H9 (cell line): ENCODE measurements at regions not wholly inside any gene's neighbourhood (a gene's known extent, or its start where the extent isn't known, plus 50 kb on each side); places are given as distances from the start of the nearest gene placed in this dataset.

Experiments used
- DNase-seq: peaks from one replicate; pipeline ENCODE4 v3.0.0-alpha.2; 2017
- H2AFZ ChIP-seq: one replicate; pipeline ENCODE4 v1.6.1; 2013; ENCODE audit warnings: mild to moderate bottlenecking, low read length, control low read depth, moderate library complexity
- H2AK5ac ChIP-seq: 2 replicates; pipeline ENCODE4 v1.6.1; 2013; ENCODE audit warnings: low read length, control low read depth, mixed read lengths; ENCODE audit not compliant: insufficient read length
- H2BK120ac ChIP-seq: one replicate; pipeline ENCODE4 v1.6.1; 2013; ENCODE audit warnings: low read depth, mild to moderate bottlenecking, low read length, control low read depth, inconsistent platforms; ENCODE audit not compliant: poor library complexity, severe bottlenecking
- H2BK12ac ChIP-seq: 2 replicates; pipeline ENCODE4 v1.6.1; 2013; ENCODE audit warnings: low read length, control low read depth, mixed read lengths, low read depth; ENCODE audit not compliant: insufficient read length
- H2BK15ac ChIP-seq: 2 replicates; pipeline ENCODE4 v1.6.1; 2013; ENCODE audit warnings: low read depth, low read length, control low read depth
- H2BK20ac ChIP-seq: one replicate; pipeline ENCODE4 v1.6.1; 2013; ENCODE audit warnings: low read depth, mild to moderate bottlenecking, low read length, control low read depth, inconsistent platforms; ENCODE audit not compliant: poor library complexity, severe bottlenecking
- H2BK5ac ChIP-seq: 2 replicates; pipeline ENCODE4 v1.6.1; 2013; ENCODE audit warnings: low read length, control low read depth, mixed read lengths; ENCODE audit not compliant: insufficient read length
- H3K14ac ChIP-seq: 2 replicates; pipeline ENCODE4 v1.6.1; 2013; ENCODE audit warnings: low read length, control low read depth; ENCODE audit not compliant: insufficient read depth
- H3K18ac ChIP-seq: 2 replicates; pipeline ENCODE4 v1.6.1; 2013; ENCODE audit warnings: low read depth, mild to moderate bottlenecking, mixed read lengths, low read length, control low read depth; ENCODE audit not compliant: insufficient read length
- H3K23ac ChIP-seq: 2 replicates; pipeline ENCODE4 v1.6.1; 2013; ENCODE audit warnings: low read length, control low read depth, mixed read lengths, low read depth; ENCODE audit not compliant: insufficient read length
- H3K23me2 ChIP-seq: 2 replicates; pipeline ENCODE4 v1.6.1; 2013; ENCODE audit warnings: low read depth, mild to moderate bottlenecking, mixed read lengths, low read length, control low read depth; ENCODE audit not compliant: insufficient read length, poor library complexity, severe bottlenecking
- H3K27ac ChIP-seq: 2 replicates; pipeline ENCODE4 v1.5.1; 2013; ENCODE audit warnings: low read length, control low read depth, mixed read lengths, low read depth; ENCODE audit not compliant: insufficient read length
- H3K27me3 ChIP-seq: 2 replicates; pipeline ENCODE4 v1.6.1; 2013; ENCODE audit warnings: low read length, control low read depth, inconsistent platforms; ENCODE audit not compliant: insufficient read depth
- H3K4ac ChIP-seq: 2 replicates; pipeline ENCODE4 v1.6.1; 2013; ENCODE audit warnings: low read depth, mild to moderate bottlenecking, control low read depth, inconsistent platforms, low read length, moderate library complexity
- H3K4me1 ChIP-seq: 2 replicates; pipeline ENCODE4 v1.6.1; 2013; ENCODE audit warnings: low read length, control low read depth, inconsistent platforms; ENCODE audit not compliant: insufficient read depth
- H3K4me2 ChIP-seq: 2 replicates; pipeline ENCODE4 v1.6.1; 2013; ENCODE audit warnings: low read length, control low read depth, mixed read lengths; ENCODE audit not compliant: insufficient read length, insufficient read depth
- H3K56ac ChIP-seq: 2 replicates; pipeline ENCODE4 v1.6.1; 2013; ENCODE audit warnings: low read depth, mild to moderate bottlenecking, mixed read lengths, low read length, control low read depth; ENCODE audit not compliant: insufficient read length
- H3K79me1 ChIP-seq: 2 replicates; pipeline ENCODE4 v1.6.1; 2013; ENCODE audit warnings: low read depth, mild to moderate bottlenecking, moderate library complexity, low read length, control low read depth, inconsistent platforms; ENCODE audit not compliant: insufficient read depth, poor library complexity, severe bottlenecking
- H3K79me2 ChIP-seq: 2 replicates; pipeline ENCODE4 v1.6.1; 2013; ENCODE audit warnings: low read length, control low read depth, inconsistent platforms; ENCODE audit not compliant: insufficient read depth
- H3K9ac ChIP-seq: 2 replicates; pipeline ENCODE4 v1.6.1; 2013; ENCODE audit warnings: low read length, control low read depth, mixed read lengths; ENCODE audit not compliant: insufficient read length; ENCODE audit errors: extremely low read depth
- H3K9me3 ChIP-seq: one replicate; pipeline ENCODE4 v1.6.1; 2013; ENCODE audit warnings: low read depth, low read length, inconsistent platforms; ENCODE audit not compliant: control insufficient read depth
- H3T11ph ChIP-seq: one replicate; pipeline ENCODE4 v1.6.1; 2013; ENCODE audit warnings: mild to moderate bottlenecking, low read length, control low read depth, inconsistent platforms
- H4K20me1 ChIP-seq: one replicate; pipeline ENCODE4 v1.6.1; 2013; ENCODE audit not compliant: control insufficient read depth, insufficient read length, insufficient read depth
- H4K5ac ChIP-seq: 2 replicates; pipeline ENCODE4 v1.6.1; 2013; ENCODE audit warnings: low read depth, mild to moderate bottlenecking, mixed read lengths, low read length, control low read depth; ENCODE audit not compliant: insufficient read length
- H4K8ac ChIP-seq: replicated peaks from 2 replicates; pipeline ENCODE4 v1.6.1; 2013; ENCODE audit warnings: low read length, control low read depth, mixed read lengths, low read depth; ENCODE audit not compliant: insufficient read length
- H4K91ac ChIP-seq: 2 replicates; pipeline ENCODE4 v1.6.1; 2013; ENCODE audit warnings: low read depth, mild to moderate bottlenecking, moderate library complexity, mixed read lengths, low read length, control low read depth; ENCODE audit not compliant: insufficient read length
- H3K27ac Mint-ChIP-seq, 3 experiments: 2 replicates in 2 of 3; 3 replicates in 1 of 3; pipeline ENCODE4 v1.8.0; 2020 to 2021; ENCODE audit warnings: mixed read lengths in 3 of 3, mild to moderate bottlenecking in 1 of 3, moderate library complexity in 1 of 3
- H3K27me3 Mint-ChIP-seq: 2 replicates; pipeline ENCODE4 v1.8.0; 2021; ENCODE audit warnings: low read depth, mild to moderate bottlenecking, moderate library complexity, mixed read lengths
- H3K36me3 Mint-ChIP-seq, 3 experiments: 2 replicates in 2 of 3; 3 replicates in 1 of 3; pipeline ENCODE4 v1.8.0; 2020 to 2021; ENCODE audit warnings: low read depth in 3 of 3, mixed read lengths in 3 of 3; ENCODE audit not compliant: insufficient read depth in 1 of 3
- H3K4me1 Mint-ChIP-seq, 2 experiments: 2 replicates each; pipeline ENCODE4 v1.8.0; 2020; ENCODE audit warnings: mixed read lengths in 2 of 2
- H3K4me3 Mint-ChIP-seq, 2 experiments: 2 replicates in 1 of 2; 3 replicates in 1 of 2; pipeline ENCODE4 v1.8.0; 2020 to 2021; ENCODE audit warnings: mild to moderate bottlenecking in 2 of 2, mixed read lengths in 2 of 2, moderate library complexity in 1 of 2
- H3K9me3 Mint-ChIP-seq, 2 experiments: 2 replicates in 1 of 2; 3 replicates in 1 of 2; pipeline ENCODE4 v1.8.0; 2020; ENCODE audit warnings: mild to moderate bottlenecking in 2 of 2, mixed read lengths in 2 of 2, moderate library complexity in 1 of 2
- CTCF ChIP-seq: fragments of 200-600 bp; sonication (generic); conservative IDR thresholded peaks from 3 replicates; pipeline ENCODE4 v1.8.0; 2021; ENCODE audit warnings: antibody characterized with exemption, mild to moderate bottlenecking

GRCh38 chr10:9656386-9656785 is 1361.3 kb upstream of the CELF2 start:
- Histone ChIP-seq H4K5ac (no peak overlapping the region), H3K27me3 (no peaks in the 10 kb centered on the region), H3K9ac (no peak overlapping the region), H3K18ac (no peak overlapping the region), H3K4me2 (no peak overlapping the region), H2BK20ac (no peak overlapping the region), H3K79me2 (no peaks in the 10 kb centered on the region), H3K9me3 (no peaks in the 10 kb centered on the region), H4K8ac (no peak overlapping the region), H3K23ac (no peak overlapping the region), H3T11ph (no peak overlapping the region), H2AFZ (no peak overlapping the region), H2AK5ac (no peak overlapping the region), H2BK12ac (no peak overlapping the region), H3K56ac (no peak overlapping the region), H3K27ac (no peak overlapping the region), H2BK15ac (no peak overlapping the region), H2BK120ac (no peak overlapping the region), H4K91ac (no peak overlapping the region), H2BK5ac (no peak overlapping the region), H3K4me1 (no peaks in the 10 kb centered on the region), H3K23me2 (no peaks in the 10 kb centered on the region), H3K79me1 (no peaks in the 10 kb centered on the region), H3K4ac (no peak overlapping the region), H4K20me1 (no peaks in the 10 kb centered on the region), H3K14ac (no peak overlapping the region)
- no peaks in the 10 kb centered on the region for H3K4me1 Mint-ChIP-seq
- H3K4me3 Mint-ChIP-seq, result no peak overlapping the region
- no peak for TF ChIP-seq CTCF
- no peaks in the 10 kb centered on the region for H3K27me3 Mint-ChIP-seq
- peaks cover 9 to 11% of the 10 kb centered on the region in 2 experiments for H3K9me3 Mint-ChIP-seq
- H3K36me3 Mint-ChIP-seq, result peaks cover 0 to 13% (median 0%) of the 10 kb centered on the region in 3 experiments; a peak in 2 of 7 replicates
- no peak overlapping the region for H3K27ac Mint-ChIP-seq
- no peak for DNase-seq
